Esophagus muscularis mucosa (tissue), 4 donors: ENCODE measurements at regions not wholly inside any gene's neighbourhood (a gene's known extent, or its start where the extent isn't known, plus 50 kb on each side); places are given as distances from the start of the nearest gene placed in this dataset.

Experiments
- DNase-seq: peaks from one replicate; pipeline ENCODE4 v3.0.0-alpha.2; 2017; ENCODE audit errors: extremely low spot score
- H3K27ac ChIP-seq, 4 donors: fragments of 200-600 bp; sonication (generic); replicated peaks in 1 of 4; 1 replicate in 3 of 4; 2 replicates in 1 of 4; pipeline ENCODE4 v1.5.1; 2016 to 2019; ENCODE audit warnings: mild to moderate bottlenecking in 1 of 4
- H3K27me3 ChIP-seq, 4 donors: fragments of 200-600 bp; sonication (generic); one replicate each; pipeline versions ENCODE4 v1.5.1 to v1.6.0; 2016 to 2019
- H3K36me3 ChIP-seq, 4 donors: fragments of 200-600 bp; sonication (generic); one replicate each; pipeline ENCODE4 v1.5.1; 2016 to 2019
- H3K4me1 ChIP-seq, 4 donors: fragments of 200-600 bp; sonication (generic); one replicate each; pipeline ENCODE4 v1.5.1; 2016 to 2019
- H3K4me3 ChIP-seq, 4 donors: fragments of 200-600 bp; sonication (generic); 1 replicate in 2 of 4; 2 replicates in 2 of 4; pipeline ENCODE4 v1.5.1; 2016 to 2019; ENCODE audit warnings: mild to moderate bottlenecking in 4 of 4, moderate library complexity in 1 of 4
- H3K9me3 ChIP-seq, 4 donors: fragments of 200-600 bp; sonication (generic); 1 replicate in 3 of 4; 2 replicates in 1 of 4; pipeline ENCODE4 v1.5.1; 2016 to 2019
- CTCF ChIP-seq, 3 experiments: fragments of 200-600 bp in 2 of 3; fragments of 450-650 bp in 1 of 3; sonication (generic) in 2 of 3; IDR thresholded peaks; one replicate each; pipeline ENCODE4 v1.5.1; 2017 to 2019; ENCODE audit warnings: antibody characterized with exemption in 3 of 3, mild to moderate bottlenecking in 2 of 3, moderate library complexity in 1 of 3
- EP300 ChIP-seq: sonication (generic); formaldehyde crosslinking; IDR thresholded peaks from one replicate; pipeline ENCODE4 v1.6.1; 2017; ENCODE audit warnings: antibody characterized with exemption
- POLR2A ChIP-seq: fragments of 450-650 bp; IDR thresholded peaks from one replicate; pipeline ENCODE4 v1.6.1; 2017; ENCODE audit warnings: antibody characterized with exemption, moderate library complexity, mild to moderate bottlenecking, low read depth
- POLR2AphosphoS5 ChIP-seq, 2 donors: sonication (generic); formaldehyde crosslinking; IDR thresholded peaks; one replicate each; pipeline ENCODE4 v1.6.1; 2017; ENCODE audit warnings: antibody characterized with exemption in 2 of 2
- WGBS: methylation state at CpG from one replicate; pipeline ENCODE4 v1.1.5; 2018; 5-methylcytosine and 5-hydroxymethylcytosine counted together
- intact Hi-C: fragments of 100-400 bp; cut with DNase I; formaldehyde crosslinking; loops from one replicate; pipeline ENCODE4 v1.15.1; 2023

DNA sequence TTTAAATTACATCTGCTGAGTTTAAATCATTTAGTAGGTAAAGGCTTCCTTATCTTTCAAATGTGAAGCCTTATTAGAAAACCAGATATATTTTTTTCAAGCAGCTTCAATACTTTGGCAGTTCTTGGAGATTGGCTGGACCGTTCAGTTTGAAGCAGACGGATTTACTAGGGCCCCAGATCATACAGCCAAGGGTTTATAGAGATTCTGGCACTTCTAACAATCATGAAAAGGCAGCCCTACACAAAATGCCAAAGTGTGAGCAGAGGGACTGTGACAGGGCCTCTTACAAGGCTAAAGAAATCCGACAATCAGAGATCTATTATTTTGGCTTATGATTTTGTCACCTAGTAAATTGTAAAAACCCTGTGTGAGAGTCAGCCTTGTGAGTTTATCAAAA, 162.8 kb upstream of the SLC38A2 start:
- H3K27me3 ChIP-seq, result no peaks in the 10 kb centered on the region
- H3K9me3 ChIP-seq, result peaks cover 0 to 4% (median 0%) of the 10 kb centered on the region in 4 donors
- no peak overlapping the region for H3K27ac ChIP-seq
- H3K4me3 ChIP-seq, result no peak overlapping the region
- peaks cover 0 to 24% (median 5%) of the 10 kb centered on the region in 4 donors for H3K4me1 ChIP-seq
- DNase-seq, result no peak
- intact Hi-C loops, result no loop called here
- TF ChIP-seq POLR2AphosphoS5 (IDR thresholded peaks at IDR 0.05), result no peak
- TF ChIP-seq CTCF (IDR thresholded peaks at IDR 0.05), result no peak
- no peak for TF ChIP-seq POLR2A
- TF ChIP-seq EP300, result no peak
- 83% methylated on average over 3 of the region's 3 CpGs for whole genome bisulfite sequencing
- H3K36me3 ChIP-seq, result no peaks in the 10 kb centered on the region

GRCh38 chr12:46534327-46534840, 161.8 kb upstream of the SLC38A2 start:
- 79% methylated on average over 1 of the region's 1 CpG for WGBS
- Histone ChIP-seq H3K36me3 (no peaks in the 10 kb centered on the region), H3K27me3 (no peaks in the 10 kb centered on the region), H3K4me1 (peaks cover 0 to 24% (median 5%) of the 10 kb centered on the region in 4 donors), H3K4me3 (no peak overlapping the region), H3K27ac (no peak overlapping the region), H3K9me3 (no peaks in the 10 kb centered on the region)
- intact Hi-C loops, result no loop called here
- TF ChIP-seq CTCF (IDR thresholded peaks at IDR 0.05), result no peak
- no peak for TF ChIP-seq POLR2AphosphoS5 (IDR thresholded peaks at IDR 0.05)
- TF ChIP-seq EP300, result no peak
- TF ChIP-seq POLR2A, result no peak
- DNase-seq, result no peak

DNA sequence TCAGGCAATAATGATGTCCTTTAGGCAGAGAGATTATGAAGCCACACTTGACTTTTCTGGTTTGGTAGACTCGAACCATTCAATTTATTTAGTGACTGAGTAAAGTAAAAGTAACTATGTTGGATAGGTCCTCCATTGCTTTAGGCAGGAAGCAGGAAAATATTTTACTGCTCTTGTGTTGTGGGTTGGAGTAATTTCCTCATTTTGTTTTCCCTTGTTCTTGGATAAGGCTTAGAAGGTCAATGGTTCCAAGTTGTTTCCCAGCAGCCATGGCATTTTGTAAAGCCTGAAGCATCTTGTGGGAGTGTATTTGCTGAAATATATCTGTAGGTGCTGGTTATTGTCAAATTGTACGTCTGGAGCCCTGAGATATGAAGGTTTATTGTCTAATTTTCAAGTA, 161.2 kb upstream of the SLC38A2 start:
- no peaks in the 10 kb centered on the region for H3K27me3 ChIP-seq
- no peak for TF ChIP-seq CTCF (IDR thresholded peaks at IDR 0.05)
- no peak for TF ChIP-seq EP300
- H3K9me3 ChIP-seq, result no peaks in the 10 kb centered on the region
- no peaks in the 10 kb centered on the region for H3K36me3 ChIP-seq
- H3K4me1 ChIP-seq, result peaks cover 0 to 24% (median 5%) of the 10 kb centered on the region in 4 donors
- no peak overlapping the region for H3K27ac ChIP-seq
- no peak overlapping the region for H3K4me3 ChIP-seq
- WGBS, result 83% methylated on average over 2 of the region's 2 CpGs
- intact Hi-C loops, result no loop called here
- DNase-seq, result no peak

DNA sequence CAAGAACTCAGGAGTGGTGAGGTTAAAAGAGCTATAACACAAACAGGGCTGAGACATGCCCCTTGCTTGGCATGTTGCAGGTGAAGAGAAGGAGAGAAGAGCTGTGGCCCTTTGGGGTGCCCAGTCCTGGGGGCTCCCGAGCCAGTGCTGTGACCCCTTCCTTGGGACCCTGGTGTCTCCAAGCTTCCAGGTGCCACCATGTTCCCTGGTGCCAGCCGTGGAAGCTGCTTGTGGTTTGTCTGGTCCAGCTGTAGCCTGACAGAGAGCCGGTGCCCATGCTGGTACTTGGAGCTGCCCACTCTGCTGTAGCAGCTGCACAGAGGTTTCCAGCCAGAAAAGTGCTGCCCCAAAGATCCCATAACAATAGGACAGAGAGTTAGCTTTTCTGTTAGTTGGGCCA, 159.2 kb upstream of the SLC38A2 start:
- intact Hi-C loops, result no loop called here
- Histone ChIP-seq H3K4me1 (peaks cover 0 to 24% (median 5%) of the 10 kb centered on the region in 4 donors), H3K27me3 (no peaks in the 10 kb centered on the region), H3K36me3 (no peaks in the 10 kb centered on the region), H3K27ac (no peak overlapping the region), H3K4me3 (no peak overlapping the region), H3K9me3 (no peaks in the 10 kb centered on the region)
- TF ChIP-seq CTCF (IDR thresholded peaks at IDR 0.05) (no peak), EP300 (no peak), POLR2AphosphoS5 (IDR thresholded peaks at IDR 0.05) (no peak), POLR2A (no peak)
- no CpG with 5 or more reads among the region's 3 CpGs for WGBS
- DNase-seq, result no peak

GRCh38 chr12:46531059-46531785, 158.6 kb upstream of the SLC38A2 start:
- H3K27me3 ChIP-seq, result no peaks in the 10 kb centered on the region
- WGBS, result 100% methylated on average over 3 of the region's 6 CpGs
- H3K27ac ChIP-seq, result no peak overlapping the region
- no peaks in the 10 kb centered on the region for H3K36me3 ChIP-seq
- DNase-seq, result no peak
- TF ChIP-seq POLR2A (no peak), EP300 (no peak), POLR2AphosphoS5 (IDR thresholded peaks at IDR 0.05) (no peak), CTCF (IDR thresholded peaks at IDR 0.05) (no peak)
- H3K4me3 ChIP-seq, result no peak overlapping the region
- H3K9me3 ChIP-seq, result no peaks in the 10 kb centered on the region
- H3K4me1 ChIP-seq, result peaks cover 0 to 24% (median 5%) of the 10 kb centered on the region in 4 donors
- intact Hi-C loops, result no loop called here
